OCI-LY3 (cell line): ENCODE measurements at regions not wholly inside any gene's neighbourhood (a gene's known extent, or its start where the extent isn't known, plus 50 kb on each side); places are given as distances from the start of the nearest gene placed in this dataset.

ENCODE experiments used
- H2AFZ ChIP-seq: fragments of 200-600, 300-600 bp; shearing (Covaris generic); 2 replicates; pipeline ENCODE4 v1.6.0; 2014; ENCODE audit warnings: antibody characterized with exemption, low read depth, low read length
- H3K27ac ChIP-seq: fragments of 200-600, 300-600 bp; sonication (generic); 2 replicates; pipeline ENCODE4 v1.5.1; 2014; ENCODE audit warnings: mild to moderate bottlenecking, low read length, moderate library complexity, mixed read lengths
- H3K27me3 ChIP-seq: fragments of 200-600, 300-600 bp; sonication (generic); 2 replicates; pipeline ENCODE4 v1.6.1; 2014; ENCODE audit warnings: low read depth, low read length, mixed read lengths
- H3K36me3 ChIP-seq: fragments of 200-600, 300-600 bp; sonication (generic); replicated peaks from 2 replicates; pipeline ENCODE3; 2014; ENCODE audit warnings: low read depth, low read length, mixed read lengths
- H3K4me1 ChIP-seq: fragments of 300-600, 200-600 bp; sonication (generic); 2 replicates; pipeline ENCODE4 v1.6.1; 2014; ENCODE audit warnings: low read length, mixed read lengths
- H3K4me2 ChIP-seq: fragments of 200-600, 300-600 bp; sonication (generic); 2 replicates; pipeline ENCODE4 v1.6.1; 2014; ENCODE audit warnings: low read length, mixed read lengths
- H3K4me3 ChIP-seq: fragments of 300-600, 200-600 bp; sonication (generic); 2 replicates; pipeline ENCODE4 v1.5.1; 2014; ENCODE audit warnings: antibody characterized with exemption, mild to moderate bottlenecking, low read length, moderate library complexity
- H3K79me2 ChIP-seq: fragments of 300-600, 200-600 bp; shearing (Covaris generic); 2 replicates; pipeline ENCODE4 v1.6.1; 2014; ENCODE audit warnings: mild to moderate bottlenecking, low read length, mixed read lengths
- H3K9ac ChIP-seq: fragments of 300-600, 200-600 bp; shearing (Covaris generic); 2 replicates; pipeline ENCODE4 v1.6.0; 2014; ENCODE audit warnings: mild to moderate bottlenecking, low read length, moderate library complexity
- H3K9me3 ChIP-seq: fragments of 200-600, 300-600 bp; shearing (Covaris generic); 2 replicates; pipeline ENCODE4 v1.6.1; 2014; ENCODE audit warnings: low read length, mixed read lengths; ENCODE audit not compliant: insufficient read depth
- H4K20me1 ChIP-seq: fragments of 200-600, 300-600 bp; sonication (generic); 2 replicates; pipeline ENCODE4 v1.6.1; 2016; ENCODE audit warnings: low read length, mixed read lengths; ENCODE audit not compliant: insufficient read depth
- CTCF ChIP-seq: fragments of 200-600, 300-600 bp; sonication (generic); IDR thresholded peaks from 2 replicates; pipeline ENCODE4 v1.5.1; 2014; ENCODE audit warnings: antibody characterized with exemption, low read length, low read depth
- EZH2phosphoT487 ChIP-seq: fragments of 200-600 bp; shearing (Covaris generic); IDR thresholded peaks from 2 replicates; pipeline ENCODE4 v1.6.1; 2018; ENCODE audit warnings: antibody characterized with exemption, mixed run types, low read depth

GRCh38 chr1:83800066-83800465 lies 198.9 kb downstream of the TTLL7 start:
- no peak for TF ChIP-seq CTCF
- no peak for TF ChIP-seq EZH2phosphoT487
- H3K9ac ChIP-seq, result no peak overlapping the region
- no peak overlapping the region for H2AFZ ChIP-seq
- no peaks in the 10 kb centered on the region for H3K27me3 ChIP-seq
- H3K4me2 ChIP-seq, result no peak overlapping the region
- H3K36me3 ChIP-seq, result no peaks in the 10 kb centered on the region
- H4K20me1 ChIP-seq, result no peaks in the 10 kb centered on the region
- no peak overlapping the region for H3K4me3 ChIP-seq
- no peaks in the 10 kb centered on the region for H3K79me2 ChIP-seq
- H3K27ac ChIP-seq, result no peak overlapping the region
- peaks cover 5% of the 10 kb centered on the region; the same call in 1 of the 2 replicates for H3K4me1 ChIP-seq
- H3K9me3 ChIP-seq, result no peaks in the 10 kb centered on the region

DNA sequence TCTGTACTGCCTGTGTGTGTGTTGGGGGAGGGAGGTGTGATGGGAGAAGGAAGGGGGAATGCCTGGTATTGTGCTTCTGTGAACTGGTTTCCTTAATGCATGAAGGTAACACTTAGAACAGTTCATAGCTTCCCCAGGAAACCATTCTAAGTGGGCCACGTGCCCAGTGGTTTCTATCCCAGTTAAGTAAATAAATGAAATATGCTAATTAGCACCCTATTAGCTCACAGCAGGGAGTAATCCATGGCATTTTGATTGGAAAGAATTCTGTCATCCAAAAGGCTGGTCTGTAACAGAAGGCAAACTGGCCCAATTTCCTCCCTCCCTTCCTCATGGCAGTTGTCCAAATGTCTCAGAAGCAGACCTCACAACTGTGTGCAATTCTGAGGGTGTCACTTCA lies 199.3 kb downstream of the TTLL7 start:
- no peak for TF ChIP-seq EZH2phosphoT487
- TF ChIP-seq CTCF, result no peak

DNA sequence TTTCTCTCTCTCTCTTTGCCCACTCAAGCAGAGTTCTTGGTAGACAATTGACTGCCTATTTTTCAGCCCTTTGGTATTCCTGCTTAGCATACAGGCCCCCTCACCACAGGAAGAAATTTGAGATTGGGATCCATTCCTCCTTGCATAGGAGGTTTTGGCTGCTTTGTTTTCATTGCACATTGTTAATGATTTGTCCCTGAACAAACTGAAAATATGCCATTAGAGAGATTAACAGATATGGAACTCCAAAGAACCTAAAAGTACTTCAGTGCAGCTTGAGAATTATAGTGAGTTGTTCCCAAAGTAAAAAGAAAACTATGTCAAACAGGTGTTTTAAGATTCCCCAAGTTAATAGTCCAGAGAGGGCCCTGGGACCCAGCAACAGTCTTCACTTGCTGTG lies 200.0 kb downstream of the TTLL7 start:
- TF ChIP-seq EZH2phosphoT487 (no peak), CTCF (no peak)

More for the DNA sequence above, 199.3 kb downstream of the TTLL7 start:
- no peaks in the 10 kb centered on the region for H3K9me3 ChIP-seq
- no peaks in the 10 kb centered on the region for H4K20me1 ChIP-seq
- no peak overlapping the region for H3K4me2 ChIP-seq
- H3K79me2 ChIP-seq, result no peaks in the 10 kb centered on the region
- no peak overlapping the region for H3K9ac ChIP-seq
- no peaks in the 10 kb centered on the region for H3K27me3 ChIP-seq
- H3K4me3 ChIP-seq, result no peak overlapping the region
- H3K4me1 ChIP-seq, result peaks cover 8% of the 10 kb centered on the region
- H2AFZ ChIP-seq, result no peak overlapping the region
- no peak overlapping the region for H3K27ac ChIP-seq
- no peaks in the 10 kb centered on the region for H3K36me3 ChIP-seq

GRCh38 chr1:83796409-83796808 lies 202.5 kb downstream of the TTLL7 start:
- no peak for TF ChIP-seq CTCF
- no peak for TF ChIP-seq EZH2phosphoT487
- no peak overlapping the region for H3K4me3 ChIP-seq
- H4K20me1 ChIP-seq, result no peaks in the 10 kb centered on the region

More for the DNA sequence above, 200.0 kb downstream of the TTLL7 start:
- no peak overlapping the region for H3K4me2 ChIP-seq
- H3K27me3 ChIP-seq, result no peaks in the 10 kb centered on the region
- peaks cover 13% of the 10 kb centered on the region for H3K4me1 ChIP-seq
- H3K27ac ChIP-seq, result no peak overlapping the region
- no peak overlapping the region for H2AFZ ChIP-seq
- H3K9me3 ChIP-seq, result no peaks in the 10 kb centered on the region
- H3K79me2 ChIP-seq, result no peaks in the 10 kb centered on the region
- no peak overlapping the region for H3K4me3 ChIP-seq
- no peaks in the 10 kb centered on the region for H4K20me1 ChIP-seq
- H3K9ac ChIP-seq, result no peak overlapping the region
- H3K36me3 ChIP-seq, result no peaks in the 10 kb centered on the region

More at GRCh38 chr1:83796409-83796808, 202.5 kb downstream of the TTLL7 start:
- no peaks in the 10 kb centered on the region for H3K79me2 ChIP-seq
- no peak overlapping the region for H3K4me2 ChIP-seq
- H3K27ac ChIP-seq, result no peak overlapping the region
- H3K36me3 ChIP-seq, result no peaks in the 10 kb centered on the region
- no peaks in the 10 kb centered on the region for H3K9me3 ChIP-seq
- H3K27me3 ChIP-seq, result no peaks in the 10 kb centered on the region
- H3K4me1 ChIP-seq, result peaks cover 17% of the 10 kb centered on the region
- no peak overlapping the region for H3K9ac ChIP-seq
- H2AFZ ChIP-seq, result no peak overlapping the region
